ENCODE measurements at regions not wholly inside any gene's neighbourhood (a gene's known extent, or its start where the extent isn't known, plus 50 kb on each side); places are given as distances from the start of the nearest gene placed in this dataset.

DNA sequence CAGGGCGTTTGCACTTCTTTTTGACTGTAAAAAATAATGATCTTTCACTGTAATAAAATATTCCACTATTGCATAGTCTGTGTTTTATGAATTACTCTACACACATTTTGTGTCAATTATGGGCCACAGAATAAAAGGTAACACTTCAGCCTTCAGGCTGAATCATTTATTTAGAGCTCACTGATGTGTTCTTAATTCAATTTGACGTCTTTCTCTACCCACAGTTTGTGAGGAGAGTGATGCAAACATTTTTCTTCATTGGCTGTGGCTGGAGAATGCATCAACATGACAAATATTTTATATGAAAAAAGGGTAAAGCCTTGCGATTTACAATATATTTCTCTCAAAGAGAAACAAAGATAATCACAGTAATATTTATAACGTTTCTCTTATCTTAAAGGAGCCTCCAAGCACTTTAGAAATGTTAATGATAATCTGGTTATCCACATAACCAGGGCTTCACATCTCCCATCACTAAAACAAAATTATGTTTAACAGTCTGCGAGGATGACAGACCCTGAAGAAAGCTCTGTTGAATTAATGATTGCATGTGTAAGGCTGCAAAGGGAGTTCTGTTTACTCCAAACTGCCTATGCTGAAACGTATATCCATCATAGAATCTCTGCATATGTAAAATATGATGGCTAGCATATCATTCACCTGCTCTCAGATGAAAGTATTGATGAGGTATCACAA is 951.3 kb downstream of the ZPLD1 start:
- intact Hi-C loops (cut with micrococcal nuclease; ENCODE audit: unreplicated experiment) (no loop called here), in situ Hi-C loops (cut with MboI) (no loop called here)
- Histone ChIP-seq H3K4me1 (ENCODE audit: control insufficient read depth, insufficient read depth, low read length) (no peaks in the 10 kb centered on the region), H3K27ac (ENCODE audit: control insufficient read depth, insufficient read depth) (no peak overlapping the region), H3K27me3 (replicated peaks in 1 of 2; ENCODE audit: control insufficient read depth in 2 of 2, insufficient read depth in 2 of 2, low read length in 1 of 2) (no peaks in the 10 kb centered on the region), H2AFZ (ENCODE audit: control insufficient read depth, low read depth, low read length) (no peak overlapping the region), H3K36me3 (ENCODE audit: control insufficient read depth in 2 of 2, insufficient read depth in 2 of 2, low read length in 1 of 2) (no peaks in the 10 kb centered on the region), H3K79me2 (ENCODE audit: control insufficient read depth, insufficient read depth, low read length) (no peaks in the 10 kb centered on the region), H3K4me2 (ENCODE audit: control insufficient read depth, insufficient read depth) (no peak overlapping the region), H3K4me3 (no peak overlapping the region), H3K9me3 (replicated peaks; ENCODE audit: control insufficient read depth, insufficient read depth, low read length) (no peaks in the 10 kb centered on the region), H4K20me1 (ENCODE audit: control insufficient read depth, insufficient read depth) (no peaks in the 10 kb centered on the region), H3K9ac (ENCODE audit: control insufficient read depth, insufficient read depth, low read length) (no peak overlapping the region)
- no TSS peak for BruUV-seq (replicated peaks)
- ChIA-PET CTCF (no interaction called here), SMC1A (ENCODE audit: uncharacterized antibody, unreplicated experiment) (no interaction called here), RAD21 (ENCODE audit: unreplicated experiment) (no interaction called here), POLR2A (no interaction called here)
- WGBS (ENCODE audit: insufficient coverage, insufficient replicate concordance, low lambda C conversion rate, missing lambda C conversion rate) = 10% methylated on average over 6 of the region's 6 CpGs
- FAIRE-seq (no peak), DNase-seq (ENCODE audit: low read depth, low spot score) (no peak), ATAC-seq (no peak)
- no peak for TF ChIP-seq ZBED1 (IDR thresholded peaks at IDR 0.05; ENCODE audit: borderline replicate concordance)

GRCh38 chr3:103388214-103388613 is 953.4 kb downstream of the ZPLD1 start:
- H3K36me3 ChIP-seq (ENCODE audit: control insufficient read depth in 2 of 2, insufficient read depth in 2 of 2, low read length in 1 of 2) = no peaks in the 10 kb centered on the region
- no peak overlapping the region for H3K4me2 ChIP-seq (ENCODE audit: control insufficient read depth, insufficient read depth)
- RAD21 ChIA-PET (ENCODE audit: unreplicated experiment) = no interaction called here
- no TSS peak for BruUV-seq (replicated peaks)
- FAIRE-seq (no peak), ATAC-seq (no peak), DNase-seq (ENCODE audit: low read depth, low spot score) (no peak)
- H3K27me3 ChIP-seq (replicated peaks in 1 of 2; ENCODE audit: control insufficient read depth in 2 of 2, insufficient read depth in 2 of 2, low read length in 1 of 2) = no peaks in the 10 kb centered on the region
- 25% methylated on average over 2 of the region's 2 CpGs for WGBS (ENCODE audit: insufficient coverage, insufficient replicate concordance, low lambda C conversion rate, missing lambda C conversion rate)
- H3K79me2 ChIP-seq (ENCODE audit: control insufficient read depth, insufficient read depth, low read length) = no peaks in the 10 kb centered on the region
- no peaks in the 10 kb centered on the region for H4K20me1 ChIP-seq (ENCODE audit: control insufficient read depth, insufficient read depth)
- H3K9ac ChIP-seq (ENCODE audit: control insufficient read depth, insufficient read depth, low read length) = no peak overlapping the region
- in situ Hi-C loops (cut with MboI) = no loop called here
- SMC1A ChIA-PET (ENCODE audit: uncharacterized antibody, unreplicated experiment) = interaction anchor here (1.0 to 1.4 kb wide), 2 partner anchors 16 to 20 kb away, joined by 3 to 4 read pairs; no protein-coding TSS in a partner anchor
- no peaks in the 10 kb centered on the region for H3K9me3 ChIP-seq (replicated peaks; ENCODE audit: control insufficient read depth, insufficient read depth, low read length)
- CTCF ChIA-PET = interaction anchor here (0.7 kb wide), 1 partner anchor 11 kb away, joined by 3 read pairs; no protein-coding TSS in a partner anchor
- intact Hi-C loops (cut with micrococcal nuclease; ENCODE audit: unreplicated experiment) = no loop called here
- no peaks in the 10 kb centered on the region for H3K4me1 ChIP-seq (ENCODE audit: control insufficient read depth, insufficient read depth, low read length)
- no peak overlapping the region for H2AFZ ChIP-seq (ENCODE audit: control insufficient read depth, low read depth, low read length)
- POLR2A ChIA-PET = no interaction called here
- no peak overlapping the region for H3K27ac ChIP-seq (ENCODE audit: control insufficient read depth, insufficient read depth)
- TF ChIP-seq NKRF (conservative IDR thresholded peaks at IDR 0.05) = no peak
- TF ChIP-seq SREBF1 (IDR thresholded peaks at IDR 0.05; ENCODE audit: low read length) = no peak
- TF ChIP-seq SMAD5 (IDR thresholded peaks at IDR 0.05; ENCODE audit: low read depth) = no peak
- no peak for TF ChIP-seq SRF (IDR thresholded peaks at IDR 0.05; ENCODE audit: low read depth in 2 of 2, low read length in 2 of 2)
- TF ChIP-seq PAX8 (IDR thresholded peaks at IDR 0.05) = no peak
- TF ChIP-seq STAT1 (conservative IDR thresholded peaks at IDR 0.05) = no peak
- TF ChIP-seq HDAC6 (IDR thresholded peaks at IDR 0.05; ENCODE audit: unreplicated experiment) = no peak
- TF ChIP-seq SMARCA5 (IDR thresholded peaks at IDR 0.05) = no peak
- H3K4me3 ChIP-seq = no peak overlapping the region
